HG02759 (cell line): ENCODE measurements at regions not wholly inside any gene's neighbourhood (a gene's known extent, or its start where the extent isn't known, plus 50 kb on each side); places are given as distances from the start of the nearest gene placed in this dataset.
"Not testable (repeated sequence)": the region's sequence is repeated elsewhere in the genome, so short reads cannot be mapped to it uniquely, and the experiment has no call there.

Experiments
- ATAC-seq: cut with Tn5 transposase; IDR thresholded peaks from one replicate; pipeline ENCODE4 v1.9.1; 2021; ENCODE audit warnings: mild to moderate bottlenecking, moderate library complexity; ENCODE audit not compliant: unreplicated experiment

DNA sequence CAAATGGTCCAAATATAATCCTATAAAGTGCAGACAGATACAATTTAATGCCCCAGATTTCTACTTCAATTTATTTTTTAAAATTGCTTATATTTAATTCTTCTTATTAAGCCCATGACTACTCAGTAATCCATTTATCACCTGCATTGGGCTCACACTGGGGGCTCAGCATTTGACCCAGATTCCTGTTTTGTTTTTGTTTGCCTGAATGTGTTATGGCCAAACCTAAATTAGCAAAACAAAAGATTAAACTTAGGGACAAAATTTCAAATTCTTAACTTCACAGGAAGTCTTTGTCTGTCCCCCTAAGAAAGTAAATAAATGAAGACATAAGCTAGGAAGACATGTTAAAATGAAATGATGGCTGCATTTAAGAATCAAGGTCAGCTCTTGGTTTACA lies 322.3 kb downstream of the RMST start:
- ATAC-seq, result no peak

DNA sequence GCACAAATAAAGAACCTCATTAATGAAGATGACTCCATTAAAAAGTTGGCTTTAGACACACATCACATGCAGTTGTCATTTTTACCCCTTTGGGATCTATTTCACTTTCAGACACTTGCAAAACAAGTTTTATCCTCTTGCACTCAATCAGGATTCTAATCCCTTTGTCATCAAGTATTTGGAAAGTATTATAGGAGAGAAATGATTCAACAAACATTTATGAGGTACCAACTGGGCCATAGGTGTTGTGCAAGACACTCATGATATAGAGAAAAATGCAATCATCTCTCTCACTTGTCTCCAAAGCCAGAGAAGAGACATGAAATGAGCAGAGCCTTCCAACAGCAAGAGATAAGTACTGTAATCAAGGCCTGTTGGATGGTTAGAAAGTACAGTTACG lies 327.7 kb downstream of the RMST start:
- ATAC-seq, result no peak

DNA sequence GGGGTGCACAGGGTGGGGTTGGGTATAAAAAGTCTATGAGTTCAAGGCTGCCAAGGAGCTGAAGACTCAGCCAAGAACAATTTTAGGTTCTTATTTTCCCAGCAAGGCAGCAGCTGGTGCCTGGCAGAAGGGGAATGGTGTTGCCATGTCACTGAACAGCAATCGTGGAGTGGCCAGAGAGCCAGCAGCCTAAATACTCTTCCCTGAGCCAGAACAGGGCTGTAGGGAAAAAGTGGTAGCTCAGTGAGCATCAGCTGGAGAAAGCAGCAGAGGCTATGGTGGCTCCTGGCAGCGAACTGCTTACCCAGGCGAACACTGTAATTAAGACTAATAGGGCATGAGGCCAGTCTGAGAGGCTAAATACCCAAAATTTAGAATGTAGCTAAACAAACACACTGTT lies 334.9 kb downstream of the RMST start:
- ATAC-seq, result no peak

DNA sequence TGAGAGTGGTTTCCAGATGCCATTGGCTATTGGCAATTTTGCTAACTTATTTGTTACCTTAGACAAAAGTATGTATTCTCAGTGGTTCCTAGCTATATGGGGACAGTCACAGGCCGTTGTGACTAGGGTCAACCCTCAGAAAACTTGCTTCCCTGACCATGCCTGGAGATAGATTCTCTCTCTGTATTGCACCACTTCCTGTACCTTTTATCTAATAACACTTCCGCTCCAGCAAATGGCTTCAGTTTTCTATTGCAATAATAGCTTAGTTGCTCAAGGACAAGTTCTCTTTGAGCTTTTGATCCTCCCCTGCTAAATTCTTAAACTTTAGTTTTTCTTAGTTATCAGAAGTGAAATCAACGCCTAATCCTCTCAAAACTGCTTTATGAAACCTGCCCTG lies 338.0 kb downstream of the RMST start:
- no peak for ATAC-seq

DNA sequence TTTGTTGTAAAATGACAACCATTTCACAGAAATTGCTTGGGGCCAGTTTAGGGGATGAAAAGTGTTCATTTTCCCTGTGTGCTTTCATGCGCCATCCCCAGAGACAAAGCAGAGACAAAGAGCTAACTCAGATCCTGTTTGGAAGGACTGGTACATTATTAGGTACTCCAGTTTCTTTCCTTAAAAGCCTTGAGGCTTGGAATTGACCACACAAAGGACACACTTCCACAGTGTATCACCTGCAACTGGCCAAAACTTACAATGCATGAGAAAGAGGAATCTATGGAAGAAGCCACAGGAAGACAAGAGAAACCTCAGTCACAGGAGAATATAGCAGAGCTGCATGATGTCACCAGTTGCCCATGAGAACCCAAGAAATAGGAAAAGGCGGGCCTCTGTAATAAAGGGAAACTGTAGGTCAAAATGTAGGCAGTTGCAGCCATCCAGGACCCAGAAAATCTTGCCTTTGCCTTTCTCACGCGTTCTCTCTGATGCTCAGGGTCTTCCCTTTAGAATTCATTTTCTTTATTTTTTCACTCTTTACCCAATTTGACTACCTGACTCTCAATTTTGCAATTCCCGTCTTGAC lies 339.0 kb downstream of the RMST start:
- ATAC-seq, result no peak

DNA sequence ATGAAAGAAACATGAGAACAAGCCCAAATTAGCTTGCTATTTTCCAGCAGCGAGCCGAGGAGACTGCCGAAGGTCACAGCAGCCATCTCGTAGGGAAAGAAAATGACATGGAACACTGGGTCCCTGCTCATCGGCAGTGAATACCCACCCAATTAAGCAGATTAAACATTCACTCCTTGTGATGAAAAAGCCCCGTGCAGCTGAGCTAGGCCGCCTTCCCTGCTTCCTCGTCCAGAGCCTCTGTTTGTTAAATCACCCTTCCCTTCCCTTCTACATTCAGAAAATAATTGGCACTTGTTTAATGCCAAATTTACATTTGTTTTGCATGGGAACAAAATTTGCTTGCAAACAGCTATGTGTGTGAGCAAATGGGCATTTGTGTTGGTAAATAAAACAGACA lies 342.5 kb downstream of the RMST start:
- no peak for ATAC-seq

DNA sequence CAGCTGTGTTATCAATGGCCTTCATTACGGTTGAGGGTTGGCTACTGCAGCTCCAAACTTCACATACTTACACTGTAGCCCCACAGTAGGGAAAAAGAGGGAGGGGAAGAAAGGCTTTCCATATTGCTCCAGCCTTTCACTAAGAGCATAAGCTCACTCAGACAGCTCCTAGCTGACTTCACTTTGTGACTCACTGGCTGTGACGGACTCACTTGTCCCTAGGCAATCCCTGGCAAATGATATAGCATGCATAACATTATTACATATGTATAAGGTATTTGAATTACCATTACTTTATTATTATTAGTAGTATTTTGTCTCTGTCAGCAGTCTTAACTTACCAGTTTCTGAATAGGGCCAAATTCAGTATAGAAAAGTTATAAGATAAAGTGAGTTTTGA lies 350.7 kb downstream of the RMST start:
- no peak for ATAC-seq

DNA sequence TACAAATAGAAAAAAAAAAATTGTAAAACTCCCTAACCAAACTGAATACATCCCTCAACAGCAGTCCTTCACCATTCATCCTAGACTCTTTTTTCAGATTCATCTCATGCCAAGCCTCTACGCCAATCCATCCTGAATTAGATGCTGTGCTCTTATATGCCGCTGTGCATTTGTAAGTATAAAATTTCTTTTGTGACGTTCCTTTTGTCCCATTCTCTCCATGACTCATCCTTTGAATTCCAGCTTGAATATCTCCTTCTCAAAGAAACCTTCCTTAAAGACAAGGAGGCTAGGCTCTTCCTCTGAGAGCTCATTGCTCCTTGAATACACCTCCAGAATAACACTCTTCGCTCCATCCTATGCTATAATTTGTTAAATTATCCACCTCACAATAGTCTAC lies 359.2 kb downstream of the RMST start:
- no peak for ATAC-seq

DNA sequence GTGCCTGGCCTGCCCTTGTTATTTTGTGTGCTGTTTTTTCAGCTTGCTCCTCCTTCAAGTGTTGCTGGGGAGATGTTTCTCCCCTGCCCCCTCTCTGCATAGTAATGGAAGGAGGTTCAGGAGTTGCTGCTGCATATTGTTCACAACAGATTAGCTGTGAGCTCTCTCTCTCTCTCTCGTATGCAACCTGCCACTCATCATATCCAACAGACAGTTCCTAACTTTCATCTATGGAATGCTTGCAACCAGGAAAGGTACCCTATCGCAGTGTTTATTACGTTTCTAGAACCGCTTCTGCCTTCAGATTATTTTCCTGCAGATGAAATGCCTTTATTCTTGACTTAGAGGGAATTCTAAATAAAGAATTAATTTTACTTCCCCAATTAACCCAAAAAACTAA lies 372.9 kb downstream of the RMST start:
- no peak for ATAC-seq

DNA sequence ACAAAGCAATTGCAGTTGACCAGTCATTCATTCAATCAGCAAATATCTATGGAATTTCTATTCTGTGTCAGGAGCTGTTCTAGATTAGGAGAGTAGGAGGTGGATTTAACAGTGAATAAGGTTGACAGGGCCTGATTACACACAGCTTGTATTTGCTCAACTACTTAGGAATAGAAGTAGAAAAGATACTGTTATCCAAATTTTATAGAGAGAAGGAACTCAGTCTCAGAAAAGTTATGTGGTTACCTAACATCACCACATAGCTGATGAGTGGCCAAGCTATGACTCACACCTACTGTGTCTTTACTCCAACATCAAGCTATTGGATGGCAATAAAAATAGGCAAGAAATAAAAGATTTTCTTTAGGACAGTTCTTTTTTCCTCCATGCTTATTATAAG lies 374.8 kb downstream of the RMST start:
- no peak for ATAC-seq

DNA sequence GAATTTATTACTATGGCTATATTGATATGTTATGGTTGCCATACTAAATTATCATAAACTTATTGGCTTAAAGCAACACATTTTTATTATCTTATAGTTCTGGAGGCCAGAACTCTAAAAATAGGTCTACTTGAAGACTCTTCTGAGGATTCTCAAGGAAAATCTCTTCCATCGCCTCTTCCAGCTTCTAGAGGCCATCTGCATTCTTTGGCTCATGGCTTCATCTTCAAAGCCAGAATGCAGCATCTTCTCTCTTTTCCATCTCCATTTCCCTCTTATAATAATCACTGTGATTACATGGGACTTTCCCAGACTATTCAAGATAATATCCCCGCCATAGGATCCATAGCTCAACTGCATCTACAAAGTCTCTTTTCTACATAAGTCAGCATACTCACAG lies 385.4 kb downstream of the RMST start:
- no peak for ATAC-seq

DNA sequence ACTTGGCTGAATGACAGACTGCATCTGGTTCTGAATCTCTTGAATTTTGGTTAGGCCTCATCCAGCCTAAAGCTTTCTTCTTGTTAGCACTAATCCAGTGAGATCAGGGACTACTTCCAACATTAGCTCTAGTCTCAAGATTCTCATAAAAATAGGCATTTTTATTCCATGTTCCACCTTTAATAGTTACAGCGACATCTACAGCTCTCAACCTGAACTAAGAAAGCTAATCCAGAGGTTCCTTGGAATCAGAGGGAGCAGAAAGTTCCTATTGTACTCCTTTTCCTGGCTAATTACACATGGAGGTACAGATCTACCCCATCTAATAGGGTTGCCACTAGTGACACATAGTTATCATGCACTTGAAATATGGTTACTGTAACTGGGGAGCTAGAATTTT lies 391.9 kb downstream of the RMST start:
- ATAC-seq, result no peak

DNA sequence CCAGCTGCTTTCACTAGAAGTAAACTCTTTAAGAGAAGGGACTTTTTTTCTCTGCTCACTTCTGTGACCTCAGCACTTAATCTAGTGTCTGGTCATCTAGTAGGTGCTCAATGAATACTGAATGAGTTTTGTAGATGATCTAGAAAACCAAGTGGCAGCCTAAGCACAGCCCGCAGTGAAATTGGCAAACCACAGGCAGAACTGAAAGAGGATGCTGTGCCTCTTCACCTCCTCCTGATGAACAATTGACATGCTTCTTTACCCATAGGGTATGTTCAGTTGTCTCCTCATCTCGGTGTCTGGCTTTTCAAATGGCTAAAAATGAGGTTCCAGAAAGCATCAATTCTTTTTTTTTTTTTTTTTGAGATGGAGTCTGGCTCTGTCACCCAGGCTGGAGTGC lies 399.5 kb downstream of the RMST start:
- ATAC-seq, result no peak

DNA sequence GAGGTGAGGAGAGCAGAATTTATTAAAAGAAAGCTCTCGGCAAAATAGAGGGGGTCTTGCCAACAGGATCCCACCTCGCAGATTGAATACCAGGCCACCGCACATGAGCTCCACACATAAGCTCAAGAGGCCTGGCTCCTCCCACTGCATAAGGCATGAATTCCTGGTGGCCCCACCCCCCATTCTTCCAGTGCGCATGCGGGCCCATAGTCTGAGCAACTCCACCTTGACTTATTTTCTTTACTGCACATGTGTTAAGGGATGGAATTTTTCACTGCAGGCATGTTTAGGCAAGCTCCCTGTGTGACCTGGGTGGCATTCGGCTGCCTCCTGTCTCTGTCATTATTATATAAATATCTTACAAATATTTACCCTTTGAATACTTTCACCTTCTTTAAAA lies 412.5 kb downstream of the RMST start:
- ATAC-seq, result no peak

DNA sequence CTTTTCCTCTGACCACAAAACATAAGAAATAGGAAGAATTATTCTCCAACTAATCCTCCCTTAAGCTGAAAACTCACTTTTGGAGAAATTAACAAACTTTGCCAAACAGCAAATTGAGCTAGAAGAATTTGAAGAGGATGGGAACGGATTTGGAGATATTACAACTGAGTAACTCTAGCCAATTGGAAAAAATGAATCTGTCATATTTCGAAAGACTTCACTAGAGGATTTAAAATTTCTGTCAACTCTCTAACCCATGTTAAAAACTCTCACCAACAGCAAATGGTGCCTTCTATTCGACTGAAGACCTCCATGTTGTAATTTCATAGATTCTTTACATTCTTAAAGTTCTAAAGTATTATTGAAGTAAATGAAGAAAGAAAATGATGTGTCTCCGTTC lies 414.2 kb downstream of the RMST start:
- ATAC-seq, result no peak

DNA sequence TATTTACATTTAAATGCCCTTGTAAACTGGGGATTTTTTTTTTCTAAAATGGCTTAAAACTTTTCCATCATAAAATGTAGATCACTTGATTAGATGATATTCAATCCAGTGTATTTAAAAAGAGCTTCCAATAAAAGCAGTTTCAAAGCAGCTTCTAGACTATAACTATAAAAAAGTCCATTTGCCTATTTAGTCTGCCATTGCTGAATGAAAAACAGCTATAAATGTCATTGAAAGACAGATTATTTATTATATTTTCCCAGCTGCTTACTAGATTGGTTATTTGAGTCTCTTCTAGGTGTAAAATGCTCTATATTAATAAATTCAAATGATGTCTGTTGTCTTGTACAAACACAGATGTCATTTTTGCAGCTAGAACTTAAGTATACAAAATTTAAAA lies 414.8 kb downstream of the RMST start:
- no peak for ATAC-seq

DNA sequence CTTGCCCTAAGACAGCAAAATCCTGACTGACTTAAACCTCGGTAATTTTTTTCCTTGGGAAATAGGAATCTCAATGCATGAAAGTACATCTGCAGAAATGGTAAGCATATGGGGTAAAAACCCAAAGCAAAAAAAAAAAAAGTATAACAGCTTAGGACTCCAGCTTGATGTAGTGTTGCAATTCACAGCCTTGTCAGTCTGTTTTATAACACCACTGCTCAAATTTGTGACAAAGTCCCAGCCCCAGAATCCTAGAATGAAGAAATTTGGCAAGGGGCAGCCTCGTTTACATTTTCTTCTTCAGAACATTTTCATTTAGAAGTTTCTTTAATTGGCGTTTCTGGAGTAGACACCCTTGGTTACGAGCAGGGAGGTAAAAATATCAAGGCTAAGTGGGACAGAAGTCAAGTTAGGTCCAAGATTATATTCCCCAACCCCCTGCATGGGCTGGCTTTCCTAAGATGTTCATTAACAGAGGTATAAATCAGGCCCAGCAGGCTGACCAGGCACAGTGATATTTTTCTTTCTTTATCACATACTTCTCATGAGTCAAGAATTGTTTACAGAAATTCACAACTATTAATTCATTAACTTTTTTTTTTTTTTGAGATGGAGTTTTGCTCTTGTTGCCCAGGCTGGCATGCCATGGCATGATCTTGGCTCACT lies 424.0 kb downstream of the RMST start:
- no peak for ATAC-seq

DNA sequence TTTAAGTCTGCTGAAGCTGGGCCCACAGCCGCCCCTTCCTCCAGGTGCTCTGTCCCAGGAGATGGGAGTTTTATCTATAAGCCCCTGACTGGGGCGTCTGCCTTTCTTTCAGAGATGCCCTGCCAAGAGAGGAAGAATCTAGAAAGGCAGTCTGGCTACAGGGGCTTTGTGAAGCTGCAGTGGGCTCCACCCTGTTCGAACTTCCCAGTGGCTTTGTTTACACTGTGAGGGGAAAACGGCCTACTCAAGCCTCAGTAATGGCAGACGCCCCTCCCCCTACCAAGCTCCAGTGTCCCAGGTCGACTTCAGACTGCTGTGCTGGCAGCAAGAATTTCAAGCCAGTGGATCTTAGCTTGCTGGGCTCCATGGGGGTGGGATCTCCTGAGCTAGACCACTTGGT lies 435.3 kb downstream of the RMST start:
- not testable (repeated sequence) for ATAC-seq

DNA sequence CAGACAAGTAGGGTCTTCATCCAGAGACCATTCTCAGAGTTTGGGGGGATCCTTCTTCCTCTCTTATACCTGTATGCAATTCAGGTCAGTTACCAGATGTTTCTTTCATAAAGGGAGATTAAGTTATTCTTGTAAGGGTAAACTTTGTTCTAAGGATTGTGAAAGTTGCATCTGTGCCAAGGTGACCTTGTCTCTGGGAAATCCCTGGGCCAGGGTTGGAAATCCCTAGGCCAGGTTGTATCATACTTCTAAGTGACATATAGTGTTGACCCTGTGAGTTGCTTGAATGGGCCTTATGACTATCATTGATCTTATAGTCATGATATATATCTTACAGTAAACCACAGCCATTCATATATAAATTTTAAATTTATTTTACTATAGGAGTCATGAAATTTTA lies 436.9 kb downstream of the RMST start:
- no peak for ATAC-seq

DNA sequence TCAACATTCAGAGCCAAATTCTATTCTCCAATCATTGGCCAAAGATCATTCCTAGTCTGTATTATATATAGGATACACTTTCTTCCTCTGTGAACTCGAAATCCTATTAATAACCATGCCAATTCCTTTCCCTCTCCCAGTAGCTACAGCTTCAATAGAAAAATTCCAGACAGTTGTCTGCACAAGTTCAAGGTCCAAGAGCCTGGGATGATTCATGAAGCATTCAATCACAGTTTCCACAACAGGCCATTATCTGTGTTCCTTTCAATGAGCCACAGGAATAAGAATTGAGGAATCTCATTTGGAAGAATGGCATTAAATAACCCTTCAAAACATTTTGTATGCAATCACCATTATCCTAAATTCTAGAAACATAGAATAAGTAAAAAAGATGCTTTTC lies 437.4 kb downstream of the RMST start:
- no peak for ATAC-seq

DNA sequence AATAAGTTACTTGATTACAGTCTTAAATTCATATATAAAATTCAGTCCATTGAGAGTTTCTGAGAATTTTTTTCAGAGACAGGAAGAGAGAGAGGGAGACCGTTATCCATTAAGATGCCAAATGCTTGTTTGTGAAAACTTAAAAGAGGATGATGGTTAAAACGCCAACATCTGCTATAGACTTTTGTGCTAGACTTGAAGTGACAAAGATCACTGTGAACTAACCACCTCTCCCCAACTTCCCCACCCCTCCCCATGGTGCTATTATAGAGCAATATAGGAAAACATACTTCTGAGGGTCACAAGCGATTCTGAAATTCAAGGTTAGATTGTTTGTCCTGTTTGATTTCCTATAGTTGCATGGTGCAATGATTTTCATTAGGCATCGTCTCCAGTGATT lies 440.8 kb downstream of the RMST start:
- no peak for ATAC-seq

DNA sequence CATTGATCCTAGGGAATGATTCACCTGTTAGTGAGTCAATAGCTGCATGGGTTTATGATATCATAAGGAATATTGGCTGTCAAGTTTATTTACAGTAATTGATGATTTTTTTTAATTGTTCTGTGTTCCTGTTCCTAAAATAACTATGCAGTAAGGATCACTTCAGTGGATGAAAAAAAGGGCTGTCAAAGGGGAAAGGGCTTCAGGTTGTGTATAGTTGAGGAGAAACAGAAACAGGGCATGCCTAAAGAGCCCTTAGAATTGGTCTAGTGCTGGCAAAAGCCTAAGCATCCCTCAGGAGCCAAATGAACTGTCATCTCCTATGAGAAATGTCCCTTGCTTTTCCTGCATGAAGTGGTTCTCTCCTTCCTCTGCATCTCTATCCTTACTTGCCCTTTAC lies 444.9 kb downstream of the RMST start:
- ATAC-seq, result no peak

DNA sequence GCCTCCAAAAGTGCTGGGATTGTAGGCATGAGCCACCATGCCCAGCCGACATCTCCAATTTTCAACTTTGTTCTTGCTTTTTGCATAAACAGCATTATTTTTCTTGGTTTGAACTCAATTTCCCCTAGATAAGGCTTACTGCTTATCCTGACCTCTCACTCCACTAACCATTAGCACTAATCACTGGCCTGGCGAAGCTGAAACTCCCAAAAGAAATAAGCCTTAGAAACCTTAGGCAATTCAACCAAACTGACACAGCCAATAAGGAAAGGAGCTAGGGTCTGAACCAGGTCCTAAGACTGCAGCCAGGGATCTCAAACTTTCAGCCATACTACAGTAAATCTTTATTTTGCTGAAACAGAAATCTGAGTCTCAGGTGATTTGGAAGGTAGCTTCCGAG lies 448.0 kb downstream of the RMST start:
- no peak for ATAC-seq
